D721Med (cell line): ENCODE measurements at regions not wholly inside any gene's neighbourhood (a gene's known extent, or its start where the extent isn't known, plus 50 kb on each side); places are given as distances from the start of the nearest gene placed in this dataset.

Experiments used
- DNase-seq: peaks from one replicate; pipeline ENCODE4 v3.0.0; 2011; ENCODE audit warnings: low spot score; ENCODE audit not compliant: insufficient read length
- FAIRE-seq: peaks from 2 replicates; lab custom pipeline; 2011; peaks lifted over from hg19 to GRCh38; lab: Jason Lieb, UNC
- TF ChIP-seq, protein P1 (sequence below): IDR thresholded peaks from 2 replicates; pipeline ENCODE4 v1.5.1; 2012; ENCODE audit warnings: mild to moderate bottlenecking, control low read depth; ENCODE audit not compliant: insufficient read depth; ENCODE audit errors: missing control alignments

DNA sequence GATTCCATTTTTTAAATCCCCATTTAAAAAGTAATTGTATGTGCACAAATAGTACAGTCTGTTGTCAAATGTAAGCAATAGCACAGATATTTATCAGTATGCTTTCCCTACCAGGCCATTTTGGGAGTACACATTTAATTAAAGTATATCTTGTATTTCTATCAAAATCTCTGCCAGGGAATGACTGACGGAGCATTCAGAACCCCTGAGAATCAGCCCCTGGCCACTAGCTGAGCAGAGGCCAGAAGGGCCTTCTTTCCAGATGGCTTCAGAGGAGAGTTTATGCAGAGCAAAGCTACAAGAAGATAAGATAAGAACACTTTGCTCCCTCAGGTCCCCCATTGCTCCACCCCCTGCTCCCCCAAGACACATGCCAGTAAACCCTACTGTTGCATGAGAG is 99.9 kb upstream of the PROX1 start:
- DNase-seq (no peak), FAIRE-seq (no peak)
- TF ChIP-seq, protein P1, sequence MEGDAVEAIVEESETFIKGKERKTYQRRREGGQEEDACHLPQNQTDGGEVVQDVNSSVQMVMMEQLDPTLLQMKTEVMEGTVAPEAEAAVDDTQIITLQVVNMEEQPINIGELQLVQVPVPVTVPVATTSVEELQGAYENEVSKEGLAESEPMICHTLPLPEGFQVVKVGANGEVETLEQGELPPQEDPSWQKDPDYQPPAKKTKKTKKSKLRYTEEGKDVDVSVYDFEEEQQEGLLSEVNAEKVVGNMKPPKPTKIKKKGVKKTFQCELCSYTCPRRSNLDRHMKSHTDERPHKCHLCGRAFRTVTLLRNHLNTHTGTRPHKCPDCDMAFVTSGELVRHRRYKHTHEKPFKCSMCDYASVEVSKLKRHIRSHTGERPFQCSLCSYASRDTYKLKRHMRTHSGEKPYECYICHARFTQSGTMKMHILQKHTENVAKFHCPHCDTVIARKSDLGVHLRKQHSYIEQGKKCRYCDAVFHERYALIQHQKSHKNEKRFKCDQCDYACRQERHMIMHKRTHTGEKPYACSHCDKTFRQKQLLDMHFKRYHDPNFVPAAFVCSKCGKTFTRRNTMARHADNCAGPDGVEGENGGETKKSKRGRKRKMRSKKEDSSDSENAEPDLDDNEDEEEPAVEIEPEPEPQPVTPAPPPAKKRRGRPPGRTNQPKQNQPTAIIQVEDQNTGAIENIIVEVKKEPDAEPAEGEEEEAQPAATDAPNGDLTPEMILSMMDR, result no peak

DNA sequence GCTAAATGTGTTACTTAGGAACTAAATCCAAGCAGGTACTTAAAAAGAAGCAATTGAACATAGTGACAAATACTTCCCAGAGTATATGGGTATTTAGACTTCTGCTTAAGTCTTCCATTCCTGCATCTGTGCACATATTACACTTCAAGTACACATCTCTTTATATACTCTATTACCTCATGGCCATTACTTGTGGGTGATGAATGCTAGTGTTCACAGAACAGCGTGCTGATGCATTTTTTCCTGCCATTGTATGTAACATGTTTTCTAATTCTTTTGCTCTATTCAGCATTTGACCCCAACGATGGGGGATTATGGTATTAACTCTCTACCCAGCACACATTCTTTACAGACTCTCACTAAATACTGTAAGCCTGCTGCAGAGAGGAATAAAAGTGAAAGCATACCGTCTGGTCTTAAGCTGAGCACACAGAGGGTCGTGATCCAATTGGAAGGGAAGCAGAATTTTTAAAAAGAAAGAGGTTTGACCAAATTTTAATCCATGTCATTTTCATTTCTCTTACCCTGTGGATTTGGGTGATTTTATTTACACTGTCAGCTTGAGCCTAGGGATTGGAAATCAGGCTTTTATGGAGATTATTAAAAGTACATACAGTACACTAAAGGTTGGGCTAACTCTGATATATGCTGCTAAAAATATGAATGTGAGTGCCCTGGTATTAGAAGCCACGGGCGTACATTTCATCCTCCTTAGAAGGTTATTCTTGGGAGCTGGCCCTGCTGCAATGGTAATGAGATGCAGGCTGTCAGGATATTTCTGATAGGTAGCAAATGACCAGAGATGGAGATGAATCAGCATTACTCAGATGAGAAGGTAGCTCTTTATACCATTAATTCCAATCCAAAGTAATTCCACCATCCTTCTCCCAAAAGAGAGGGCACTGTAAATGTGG is 95.5 kb upstream of the PROX1 start:
- FAIRE-seq (peak; percentile 92), DNase-seq (peak; percentile 28)
- TF ChIP-seq, protein P1, result no peak

DNA sequence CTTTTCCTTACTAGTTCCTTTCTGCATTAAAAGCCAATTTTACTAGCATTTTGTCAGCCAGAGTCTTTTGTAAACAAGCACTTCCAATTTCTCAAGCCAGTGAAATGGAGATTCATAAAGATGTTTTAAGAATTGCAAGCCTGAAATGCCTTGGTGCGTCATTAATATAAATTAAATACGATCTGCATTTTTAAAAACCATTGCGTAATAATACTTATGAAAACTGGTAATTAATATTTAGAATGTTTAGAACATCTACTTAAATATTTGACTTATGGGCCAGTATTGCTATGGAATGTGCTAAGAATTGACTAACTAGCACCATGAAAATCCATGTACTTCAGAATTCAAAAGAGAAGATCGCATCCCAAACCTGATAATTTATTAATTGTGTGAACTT is 89.1 kb upstream of the PROX1 start:
- FAIRE-seq (no peak), DNase-seq (no peak)
- TF ChIP-seq, protein P1, result no peak

DNA sequence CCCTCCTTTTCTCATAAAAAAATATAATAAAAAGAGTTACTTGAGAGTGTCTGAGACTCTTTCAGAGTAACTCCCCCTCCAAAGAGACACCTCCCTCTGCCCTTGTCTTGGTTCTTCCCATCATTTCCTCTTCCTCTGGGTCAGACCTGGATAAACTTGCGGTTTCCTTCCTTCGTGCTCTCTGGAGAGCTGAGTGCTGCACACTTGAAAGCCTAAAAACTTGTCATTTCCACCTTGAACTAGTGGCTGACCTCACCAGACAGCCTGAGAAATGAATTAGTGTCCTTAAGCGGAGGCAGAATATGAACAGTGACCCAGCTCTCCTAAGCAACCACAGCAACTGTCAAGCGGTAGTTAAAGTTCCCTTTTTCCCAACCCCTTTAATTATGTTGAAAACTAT is 88.4 kb upstream of the PROX1 start:
- FAIRE-seq (no peak), DNase-seq (no peak)
- TF ChIP-seq, protein P1, result no peak

DNA sequence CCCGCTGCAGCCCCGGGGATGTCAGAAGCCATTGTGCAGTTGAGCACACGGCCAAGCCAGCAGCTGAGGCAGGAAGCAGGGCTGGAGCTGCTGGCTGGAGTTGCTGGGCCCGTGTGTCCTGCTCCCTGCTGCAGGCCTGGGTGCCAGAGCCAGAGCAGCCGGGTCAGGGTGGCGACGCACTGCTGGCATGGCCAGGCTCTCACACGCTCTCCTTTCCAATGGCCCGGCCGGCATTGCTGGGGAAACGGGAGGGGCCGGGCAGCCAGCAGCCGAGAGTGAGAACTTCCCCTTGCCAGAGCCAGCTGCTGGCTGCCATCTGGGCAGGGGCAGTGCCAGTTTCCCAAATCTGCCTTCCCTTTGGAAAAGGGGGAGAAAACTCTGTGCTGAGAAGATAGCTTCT is 82.4 kb upstream of the PROX1 start:
- TF ChIP-seq, protein P1, result no peak
- no peak for DNase-seq
- no peak for FAIRE-seq

DNA sequence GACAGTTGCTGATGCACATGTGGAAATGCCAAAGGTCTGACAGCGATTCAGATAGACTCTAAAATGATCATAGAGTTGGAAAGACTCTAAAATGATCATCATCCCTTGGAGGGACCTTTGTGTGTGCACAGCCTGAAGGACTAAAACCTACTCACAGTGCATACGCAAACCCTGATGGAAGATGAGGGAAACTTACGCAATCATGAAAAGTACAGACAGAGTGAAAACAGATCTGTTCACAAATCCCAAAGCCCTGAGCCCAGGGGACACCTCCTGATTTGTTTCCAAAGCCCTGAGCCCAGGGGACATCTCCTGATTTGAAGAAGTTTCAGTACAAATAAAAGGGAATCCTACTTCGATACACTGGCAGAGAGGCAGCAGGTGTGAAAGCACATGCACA is 79.3 kb upstream of the PROX1 start:
- DNase-seq, result no peak
- TF ChIP-seq, protein P1, result no peak
- FAIRE-seq, result no peak

DNA sequence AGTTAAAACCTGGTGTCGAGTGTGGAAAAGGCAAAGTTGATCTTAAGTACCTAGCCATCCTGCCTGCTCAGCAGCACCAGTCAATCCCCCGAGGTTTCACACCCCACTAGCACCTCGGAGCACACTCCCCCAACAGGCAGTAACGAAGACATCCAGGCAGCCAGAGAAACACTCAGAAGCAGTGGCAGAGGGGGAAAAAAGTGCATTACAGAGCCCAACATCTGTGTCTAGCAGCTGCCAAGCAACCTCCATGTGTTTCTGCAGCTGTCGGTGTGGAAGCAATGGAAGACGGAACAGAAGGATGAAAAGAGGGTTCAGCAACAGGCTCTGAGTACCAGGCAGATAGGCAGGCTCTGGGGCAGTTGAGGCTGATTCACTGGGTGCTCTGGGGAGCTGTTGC is 73.4 kb upstream of the PROX1 start:
- TF ChIP-seq, protein P1, result no peak
- DNase-seq, result no peak
- FAIRE-seq, result no peak
